ENCODE measurements at regions not wholly inside any gene's neighbourhood (a gene's known extent, or its start where the extent isn't known, plus 50 kb on each side); places are given as distances from the start of the nearest gene placed in this dataset.

GRCh38 chr5:68048516-68048915 is 167.0 kb upstream of the PIK3R1 start:
- no peak for TF ChIP-seq CTCF (optimal IDR thresholded peaks at IDR 0.05 in 1 of 3, IDR thresholded peaks at IDR 0.05 in 1 of 3, conservative IDR thresholded peaks at IDR 0.05 in 1 of 3; ENCODE audit: extremely low read depth in 1 of 3, insufficient read depth in 2 of 3, low read length in 3 of 3)
- TF ChIP-seq EZH2 (IDR thresholded peaks at IDR 0.05; ENCODE audit: low read length) = no peak
